HCT116 (cell line): ENCODE measurements at regions not wholly inside any gene's neighbourhood (a gene's known extent, or its start where the extent isn't known, plus 50 kb on each side); places are given as distances from the start of the nearest gene placed in this dataset.

Experiments used
- ATAC-seq: fragments of 200-7000 bp; cut with Tn5 transposase; 2 replicates; pipeline ENCODE4 v1.9.1; 2020; ENCODE audit warnings: mild to moderate bottlenecking, moderate library complexity
- BruUV-seq: library from RNA; stranded (reverse); fragments of 400-500 nt; replicated peaks from 2 replicates; lab custom pipeline; 2021; lab: Mats Ljungman, UMichigan
- CTCF ChIA-PET: fragments of 300-600 bp; sonication (Branson Sonifier 250); formaldehyde crosslinking; loops from one replicate; lab custom pipeline; 2021; ENCODE audit warnings: antibody characterized with exemption; lab: Charles Lee
- POLR2A ChIA-PET: fragments of 300-600, 350-600 bp; sonication (Branson Sonifier 250); formaldehyde crosslinking; loops from one replicate; lab custom pipeline; 2021; ENCODE audit warnings: antibody characterized with exemption; lab: Charles Lee
- RAD21 ChIA-PET, 2 experiments: fragments of 300-600 bp; sonication (Branson Sonifier 250); formaldehyde crosslinking; loops; one replicate each; lab custom pipeline; 2023; ENCODE audit warnings: low total read pairs in 2 of 2; ENCODE audit not compliant: uncharacterized antibody in 2 of 2, unreplicated experiment in 2 of 2, low non-redundant PET in 1 of 2; lab: Charles Lee
- DNase-seq: peaks from one replicate; pipeline ENCODE4 v3.0.0-alpha.2; 2010; ENCODE audit warnings: low read depth, low spot score
- H2AFZ ChIP-seq: fragments of 200-600 bp; shearing (Covaris generic), sonication (generic); 2 replicates; pipeline ENCODE4 v1.6.1; 2017; ENCODE audit warnings: low read depth, mixed run types, mixed read lengths, antibody characterized with exemption, low read length; ENCODE audit not compliant: poor library complexity, severe bottlenecking
- H3K27ac ChIP-seq: 2 replicates; pipeline ENCODE4 v1.5.1; 2012; ENCODE audit warnings: low read depth, low read length
- H3K27me3 ChIP-seq: fragments of 200-600 bp; sonication (generic); 2 replicates; pipeline ENCODE4 v1.6.1; 2016; ENCODE audit warnings: mixed run types, low read length, mixed read lengths; ENCODE audit not compliant: insufficient read depth
- H3K36me3 ChIP-seq, 2 experiments: fragments of 200-500 bp in 1 of 2; fragments of 200-600 bp in 1 of 2; sonication (Bioruptor generic) in 1 of 2; sonication (generic) in 1 of 2; 2 replicates each; pipeline versions ENCODE4 v1.5.1 to v1.6.1; 2014 to 2016; ENCODE audit warnings: low read length in 2 of 2, inconsistent platforms in 1 of 2, mixed read lengths in 1 of 2, mixed run types in 1 of 2; ENCODE audit not compliant: insufficient read depth in 2 of 2, control insufficient read depth in 1 of 2
- H3K4me1 ChIP-seq, 2 experiments: fragments of 200-600 bp in 1 of 2; sonication (generic) in 1 of 2; 2 replicates each; pipeline versions ENCODE4 v1.5.1 to v1.6.1; 2012 to 2017; ENCODE audit warnings: low read length in 2 of 2, inconsistent platforms in 1 of 2, mild to moderate bottlenecking in 1 of 2, mixed read lengths in 1 of 2, mixed run types in 1 of 2, moderate library complexity in 1 of 2; ENCODE audit not compliant: insufficient read depth in 2 of 2, control insufficient read depth in 1 of 2
- H3K4me2 ChIP-seq: fragments of 200-600 bp; sonication (generic); 2 replicates; pipeline ENCODE4 v1.6.1; 2017; ENCODE audit warnings: mixed run types, low read length, mixed read lengths
- H3K4me3 ChIP-seq, 2 experiments: fragments of 200-600 bp in 1 of 2; sonication (generic) in 1 of 2; replicated peaks in 1 of 2; 2 replicates each; pipeline ENCODE4 v1.5.1; 2011 to 2016; ENCODE audit warnings: low read length in 2 of 2, control low read depth in 1 of 2, low read depth in 1 of 2, mild to moderate bottlenecking in 1 of 2, mixed read lengths in 1 of 2, mixed run types in 1 of 2
- H3K79me2 ChIP-seq: fragments of 200-600 bp; sonication (generic); 2 replicates; pipeline ENCODE4 v1.6.1; 2017; ENCODE audit warnings: mild to moderate bottlenecking, mixed run types, low read length, moderate library complexity, mixed read lengths; ENCODE audit not compliant: insufficient read depth
- H3K9ac ChIP-seq: fragments of 200-600 bp; sonication (generic); 2 replicates; pipeline ENCODE4 v1.6.1; 2016; ENCODE audit warnings: low read length, mixed read lengths
- H3K9me2 ChIP-seq: fragments of 200-600 bp; sonication (generic), shearing (Covaris generic); 2 replicates; pipeline ENCODE4 v1.6.1; 2017; ENCODE audit warnings: mixed run types, mild to moderate bottlenecking, moderate library complexity; ENCODE audit not compliant: insufficient read depth
- H3K9me3 ChIP-seq, 2 experiments: fragments of 200-500 bp in 1 of 2; fragments of 200-600 bp in 1 of 2; sonication (Bioruptor generic) in 1 of 2; sonication (generic) in 1 of 2; 2 replicates each; pipeline ENCODE4 v1.6.1; 2014 to 2017; ENCODE audit warnings: low read length in 2 of 2, mixed read lengths in 2 of 2, inconsistent platforms in 1 of 2, low read depth in 1 of 2, mild to moderate bottlenecking in 1 of 2, mixed run types in 1 of 2, moderate library complexity in 1 of 2; ENCODE audit not compliant: control insufficient read depth in 1 of 2, insufficient read depth in 1 of 2
- H4K20me1 ChIP-seq: fragments of 200-600 bp; sonication (generic), shearing (Covaris generic); 2 replicates; pipeline ENCODE4 v1.6.1; 2017; ENCODE audit warnings: mixed run types, mild to moderate bottlenecking, moderate library complexity; ENCODE audit not compliant: insufficient read depth
- FOSL1 ChIP-seq: IDR thresholded peaks from 2 replicates; pipeline ENCODE4 v1.6.1; 2012; ENCODE audit warnings: low read depth
- RAD21 ChIP-seq: IDR thresholded peaks from 2 replicates; pipeline ENCODE4 v1.6.1; 2012; ENCODE audit warnings: low read depth, mild to moderate bottlenecking
- ZBTB33 ChIP-seq: IDR thresholded peaks from 2 replicates; pipeline ENCODE4 v1.6.1; 2011; ENCODE audit warnings: mild to moderate bottlenecking, low read length, moderate library complexity; ENCODE audit not compliant: insufficient replicate concordance; ENCODE audit errors: extremely low read depth
- intact Hi-C: fragments of 100-400 bp; cut with micrococcal nuclease; formaldehyde crosslinking; loops from 2 replicates; pipeline ENCODE4 v1.10.0; 2022
- TF ChIP-seq, protein P1 (sequence below): IDR thresholded peaks from 2 replicates; pipeline ENCODE4 v1.6.1; 2012; ENCODE audit warnings: low read depth

DNA sequence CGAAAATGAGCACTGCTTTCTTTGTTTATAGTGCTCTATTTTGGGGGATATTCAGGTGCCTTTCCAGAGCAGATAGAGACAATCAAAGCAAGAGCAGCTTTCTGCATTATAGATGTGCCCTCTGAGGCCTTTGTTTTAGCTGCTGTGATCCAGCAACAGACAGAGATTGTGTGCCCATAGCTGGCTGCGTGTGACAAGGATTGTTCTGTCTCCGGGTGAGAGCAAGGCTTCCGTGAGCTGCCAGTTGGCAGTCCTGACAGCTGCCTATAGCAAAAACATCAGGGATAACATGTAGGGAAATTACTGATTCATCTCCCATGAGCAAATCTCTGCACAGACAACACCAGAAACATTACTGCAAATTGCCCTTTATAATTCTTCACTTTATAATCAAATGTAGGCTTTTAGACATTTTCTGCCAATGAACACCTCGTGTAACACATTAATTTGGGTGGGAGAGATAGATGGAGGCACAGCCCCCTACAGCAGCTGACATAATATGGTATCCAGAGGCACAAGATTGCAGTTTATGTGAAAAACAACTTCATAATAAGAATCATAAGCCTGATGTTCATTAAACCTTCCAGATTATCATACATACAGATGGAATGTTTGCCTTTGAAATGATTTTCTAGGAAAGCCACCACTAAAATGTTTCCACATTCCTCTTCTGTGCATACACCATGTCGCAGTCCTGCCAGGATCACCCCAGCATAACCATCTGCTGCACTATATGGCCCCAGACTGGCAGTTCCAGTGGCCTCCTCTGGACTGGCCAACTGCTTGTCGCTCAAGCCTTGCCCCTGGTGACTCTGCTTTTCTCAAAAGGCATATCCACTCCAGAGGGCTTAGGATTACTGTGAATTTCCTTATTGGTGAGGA is 131.2 kb downstream of the TRIB2 start:
- ChIA-PET RAD21 (no interaction called here), CTCF (no interaction called here), POLR2A (no interaction called here)
- Histone ChIP-seq H3K4me3 (no peak overlapping the region), H3K9me2 (no peaks in the 10 kb centered on the region), H3K79me2 (no peaks in the 10 kb centered on the region), H2AFZ (no peak overlapping the region), H3K4me2 (no peak overlapping the region), H3K4me1 (peaks cover 0 to 16% of the 10 kb centered on the region in 2 experiments; a peak in 2 of 4 replicates), H4K20me1 (no peaks in the 10 kb centered on the region), H3K27ac (no peak overlapping the region), H3K36me3 (no peaks in the 10 kb centered on the region), H3K9me3 (no peaks in the 10 kb centered on the region), H3K27me3 (no peaks in the 10 kb centered on the region), H3K9ac (no peak overlapping the region)
- ATAC-seq (no peak), DNase-seq (no peak)
- BruUV-seq: no TSS peak
- intact Hi-C loops: no loop called here
- TF ChIP-seq, protein P1, sequence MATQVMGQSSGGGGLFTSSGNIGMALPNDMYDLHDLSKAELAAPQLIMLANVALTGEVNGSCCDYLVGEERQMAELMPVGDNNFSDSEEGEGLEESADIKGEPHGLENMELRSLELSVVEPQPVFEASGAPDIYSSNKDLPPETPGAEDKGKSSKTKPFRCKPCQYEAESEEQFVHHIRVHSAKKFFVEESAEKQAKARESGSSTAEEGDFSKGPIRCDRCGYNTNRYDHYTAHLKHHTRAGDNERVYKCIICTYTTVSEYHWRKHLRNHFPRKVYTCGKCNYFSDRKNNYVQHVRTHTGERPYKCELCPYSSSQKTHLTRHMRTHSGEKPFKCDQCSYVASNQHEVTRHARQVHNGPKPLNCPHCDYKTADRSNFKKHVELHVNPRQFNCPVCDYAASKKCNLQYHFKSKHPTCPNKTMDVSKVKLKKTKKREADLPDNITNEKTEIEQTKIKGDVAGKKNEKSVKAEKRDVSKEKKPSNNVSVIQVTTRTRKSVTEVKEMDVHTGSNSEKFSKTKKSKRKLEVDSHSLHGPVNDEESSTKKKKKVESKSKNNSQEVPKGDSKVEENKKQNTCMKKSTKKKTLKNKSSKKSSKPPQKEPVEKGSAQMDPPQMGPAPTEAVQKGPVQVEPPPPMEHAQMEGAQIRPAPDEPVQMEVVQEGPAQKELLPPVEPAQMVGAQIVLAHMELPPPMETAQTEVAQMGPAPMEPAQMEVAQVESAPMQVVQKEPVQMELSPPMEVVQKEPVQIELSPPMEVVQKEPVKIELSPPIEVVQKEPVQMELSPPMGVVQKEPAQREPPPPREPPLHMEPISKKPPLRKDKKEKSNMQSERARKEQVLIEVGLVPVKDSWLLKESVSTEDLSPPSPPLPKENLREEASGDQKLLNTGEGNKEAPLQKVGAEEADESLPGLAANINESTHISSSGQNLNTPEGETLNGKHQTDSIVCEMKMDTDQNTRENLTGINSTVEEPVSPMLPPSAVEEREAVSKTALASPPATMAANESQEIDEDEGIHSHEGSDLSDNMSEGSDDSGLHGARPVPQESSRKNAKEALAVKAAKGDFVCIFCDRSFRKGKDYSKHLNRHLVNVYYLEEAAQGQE: no peak

DNA sequence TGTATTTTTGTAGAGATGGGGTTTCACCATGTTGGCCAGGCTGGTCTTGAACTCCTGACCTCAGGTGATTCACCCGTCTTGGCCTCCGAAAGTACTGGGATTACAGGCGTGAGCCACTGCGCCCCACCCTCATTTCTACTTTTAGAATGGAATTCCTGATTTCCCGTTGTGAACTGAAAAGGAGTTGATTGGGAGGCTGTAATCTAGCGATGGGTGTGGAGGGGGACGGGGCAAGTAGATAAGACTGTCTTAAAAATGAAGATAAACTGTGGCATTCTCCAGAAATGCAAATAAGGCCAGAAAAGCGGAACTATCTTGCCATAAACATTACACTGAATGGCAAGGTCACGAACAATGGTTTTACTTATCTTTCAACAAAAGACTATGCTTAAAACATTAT is 135.4 kb downstream of the TRIB2 start:
- no peaks in the 10 kb centered on the region for H3K9me2 ChIP-seq
- no peak for TF ChIP-seq RAD21
- no peak for TF ChIP-seq FOSL1
- no peak for TF ChIP-seq ZBTB33
- intact Hi-C loops: no loop called here
- ChIA-PET POLR2A (no interaction called here), RAD21 (no interaction called here), CTCF (no interaction called here)
- peaks cover 0 to 19% of the 10 kb centered on the region in 2 experiments; a peak in 2 of 4 replicates for H3K4me1 ChIP-seq
- no peak overlapping the region for H3K4me3 ChIP-seq
- no peaks in the 10 kb centered on the region for H4K20me1 ChIP-seq
- H3K27me3 ChIP-seq: no peaks in the 10 kb centered on the region
- H3K79me2 ChIP-seq: no peaks in the 10 kb centered on the region
- no TSS peak for BruUV-seq
- H3K36me3 ChIP-seq: no peaks in the 10 kb centered on the region
- no peak for DNase-seq
- no peak for ATAC-seq
- H3K9me3 ChIP-seq: no peaks in the 10 kb centered on the region
- no peak overlapping the region for H3K27ac ChIP-seq
- H3K9ac ChIP-seq: no peak overlapping the region
- H3K4me2 ChIP-seq: peak overlapping the region; percentile 32
- H2AFZ ChIP-seq: no peak overlapping the region
